Subcutaneous abdominal adipose tissue (tissue), 5 donors: ENCODE measurements at regions not wholly inside any gene's neighbourhood (a gene's known extent, or its start where the extent isn't known, plus 50 kb on each side); places are given as distances from the start of the nearest gene placed in this dataset.

Experiments used
- H3K27ac ChIP-seq: one replicate; pipeline ENCODE4 v1.7.0; 2013; ENCODE audit warnings: low read depth, mild to moderate bottlenecking, inconsistent platforms, low read length, moderate library complexity
- H3K27me3 ChIP-seq, 5 donors: one replicate each; pipeline ENCODE4 v1.7.0; 2013; ENCODE audit warnings: low read length in 5 of 5, inconsistent platforms in 1 of 5; ENCODE audit not compliant: control insufficient read depth in 5 of 5, insufficient read depth in 4 of 5
- H3K36me3 ChIP-seq, 5 donors: one replicate each; pipeline ENCODE4 v1.7.0; 2013; ENCODE audit warnings: low read length in 5 of 5; ENCODE audit not compliant: control insufficient read depth in 5 of 5, insufficient read depth in 5 of 5
- H3K4me1 ChIP-seq, 5 donors: one replicate each; pipeline ENCODE4 v1.7.0; 2013; ENCODE audit warnings: low read length in 5 of 5, mild to moderate bottlenecking in 3 of 5, moderate library complexity in 1 of 5; ENCODE audit not compliant: control insufficient read depth in 5 of 5, insufficient read depth in 5 of 5
- H3K4me3 ChIP-seq, 5 donors: one replicate each; pipeline ENCODE4 v1.7.0; 2013; ENCODE audit warnings: low read length in 5 of 5, low read depth in 1 of 5
- H3K9ac ChIP-seq, 5 donors: one replicate each; pipeline ENCODE4 v1.7.0; 2013; ENCODE audit warnings: low read length in 5 of 5, mild to moderate bottlenecking in 4 of 5, moderate library complexity in 3 of 5
- H3K9me3 ChIP-seq, 5 donors: one replicate each; pipeline ENCODE4 v1.7.0; 2013; ENCODE audit warnings: low read length in 5 of 5; ENCODE audit not compliant: control insufficient read depth in 5 of 5
- donor health status: healthy.
- donor health status: healthy.
- donor health status: healthy.
- donor health status: healthy.
- donor health status: healthy.

DNA sequence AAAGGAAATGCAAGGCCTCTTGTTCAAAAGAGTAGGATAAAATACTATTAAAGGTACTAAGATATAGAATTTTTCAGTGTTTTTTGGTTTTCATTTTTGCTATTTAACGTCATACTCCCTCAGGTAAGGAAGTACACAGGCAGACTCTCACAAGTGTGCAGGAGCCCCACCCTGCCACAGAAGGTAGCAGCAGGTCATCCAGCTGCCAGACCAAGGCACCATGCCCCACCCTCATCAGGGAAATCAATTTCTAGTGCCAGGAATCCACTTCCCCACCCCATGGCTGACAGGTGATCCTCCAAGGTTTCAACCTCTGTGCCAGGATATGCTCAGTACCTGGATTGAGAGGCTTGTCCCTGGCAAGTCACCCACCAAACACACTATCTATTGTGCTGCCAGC, 712.9 kb downstream of the SORCS3 start:
- Histone ChIP-seq H3K36me3 (no peaks in the 10 kb centered on the region), H3K4me1 (no peaks in the 10 kb centered on the region), H3K27me3 (no peaks in the 10 kb centered on the region), H3K9me3 (peaks cover 0 to 5% (median 0%) of the 10 kb centered on the region in 5 donors), H3K27ac (no peak overlapping the region), H3K9ac (no peak overlapping the region), H3K4me3 (no peak overlapping the region)

DNA sequence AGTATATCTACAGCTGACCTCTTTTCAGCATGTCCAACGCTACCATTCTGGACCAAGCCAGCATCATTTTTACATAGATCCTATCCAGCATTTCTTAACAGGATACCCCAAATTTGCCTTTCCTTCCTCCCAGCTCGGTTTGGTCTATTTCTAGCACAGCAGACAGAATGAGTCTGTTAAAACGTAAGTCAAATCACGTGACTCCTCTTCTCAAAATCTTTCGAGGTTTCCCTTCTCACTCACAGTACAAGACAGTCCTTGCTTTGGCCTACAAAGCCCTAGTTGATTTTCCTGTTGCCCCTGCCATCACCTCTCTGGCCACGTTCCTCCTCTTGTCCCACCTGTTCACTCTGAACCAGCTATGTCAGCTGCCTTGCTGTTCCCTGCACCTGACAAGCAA, 711.7 kb downstream of the SORCS3 start:
- H3K27ac ChIP-seq, result no peak overlapping the region
- H3K36me3 ChIP-seq, result no peaks in the 10 kb centered on the region
- H3K4me3 ChIP-seq, result no peak overlapping the region
- H3K9ac ChIP-seq, result no peak overlapping the region
- no peaks in the 10 kb centered on the region for H3K27me3 ChIP-seq
- no peaks in the 10 kb centered on the region for H3K4me1 ChIP-seq
- peaks cover 0 to 5% (median 0%) of the 10 kb centered on the region in 5 donors for H3K9me3 ChIP-seq

DNA sequence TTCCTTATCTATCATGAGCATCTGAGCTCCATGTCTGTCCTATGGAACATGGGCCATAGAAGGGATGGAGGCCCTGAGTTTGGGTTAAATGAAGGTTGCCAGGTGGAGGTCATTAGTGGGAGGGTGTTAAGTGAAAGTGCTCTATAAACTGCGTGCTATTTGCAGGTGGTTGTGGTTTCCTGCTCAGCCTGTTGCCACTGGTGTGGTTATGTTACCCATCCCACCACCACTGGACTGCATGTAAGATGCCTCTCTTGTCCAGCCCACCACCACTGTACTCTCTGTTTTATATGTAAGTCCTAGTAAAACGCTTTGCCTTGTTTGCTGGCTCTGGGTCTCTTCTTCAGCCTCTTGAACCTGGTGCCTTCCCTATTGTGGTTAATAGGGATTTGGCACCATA, 711.2 kb downstream of the SORCS3 start:
- Histone ChIP-seq H3K9me3 (peaks cover 0 to 5% (median 0%) of the 10 kb centered on the region in 5 donors), H3K4me1 (no peaks in the 10 kb centered on the region), H3K9ac (no peak overlapping the region), H3K4me3 (no peak overlapping the region), H3K27me3 (no peaks in the 10 kb centered on the region), H3K36me3 (no peaks in the 10 kb centered on the region), H3K27ac (no peak overlapping the region)

DNA sequence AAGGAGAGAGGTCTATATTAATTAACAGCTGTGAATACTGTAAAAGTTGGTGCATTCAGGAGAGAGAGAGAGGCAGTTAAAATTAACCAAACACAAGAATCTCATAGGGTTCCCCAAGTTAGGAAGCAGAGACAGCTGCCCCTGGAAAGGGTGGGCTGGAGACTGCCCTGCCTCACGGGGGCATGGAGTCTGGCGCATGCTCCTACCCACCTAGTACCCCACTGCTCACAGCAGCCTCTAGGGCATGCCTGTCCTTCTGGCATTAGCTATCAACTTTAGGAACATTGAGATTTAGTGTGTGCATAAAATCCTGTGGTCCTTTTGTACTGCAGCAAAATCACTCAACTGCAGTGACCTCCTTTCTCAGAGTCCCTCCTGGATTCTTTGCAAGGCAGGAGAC, 710.1 kb downstream of the SORCS3 start:
- no peak overlapping the region for H3K4me3 ChIP-seq
- H3K9ac ChIP-seq, result no peak overlapping the region
- peaks cover 0 to 5% (median 0%) of the 10 kb centered on the region in 5 donors for H3K9me3 ChIP-seq
- no peaks in the 10 kb centered on the region for H3K27me3 ChIP-seq
- H3K36me3 ChIP-seq, result no peaks in the 10 kb centered on the region
- H3K27ac ChIP-seq, result no peak overlapping the region
- no peaks in the 10 kb centered on the region for H3K4me1 ChIP-seq

DNA sequence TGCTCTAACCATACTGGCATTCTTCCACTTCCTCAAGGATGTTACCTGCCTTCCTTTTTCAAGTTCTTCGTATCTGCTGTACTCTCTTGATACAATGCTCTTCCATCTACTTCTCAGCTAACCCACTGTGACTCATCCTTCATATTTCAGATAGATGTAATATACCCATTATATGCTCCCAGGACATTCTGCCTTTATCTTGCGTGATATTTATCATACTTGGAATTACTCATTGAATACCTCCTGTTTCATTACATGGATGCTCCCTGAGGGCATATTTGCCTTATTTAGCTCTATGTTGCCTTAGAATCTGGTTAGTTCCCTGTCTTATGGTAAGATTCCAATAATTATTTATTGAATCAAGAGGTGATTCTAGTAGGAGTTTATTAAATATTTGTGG, 706.4 kb downstream of the SORCS3 start:
- Histone ChIP-seq H3K4me3 (no peak overlapping the region), H3K36me3 (no peaks in the 10 kb centered on the region), H3K9me3 (peaks cover 0 to 5% (median 0%) of the 10 kb centered on the region in 5 donors), H3K4me1 (no peaks in the 10 kb centered on the region), H3K9ac (no peak overlapping the region), H3K27me3 (no peaks in the 10 kb centered on the region), H3K27ac (no peak overlapping the region)

DNA sequence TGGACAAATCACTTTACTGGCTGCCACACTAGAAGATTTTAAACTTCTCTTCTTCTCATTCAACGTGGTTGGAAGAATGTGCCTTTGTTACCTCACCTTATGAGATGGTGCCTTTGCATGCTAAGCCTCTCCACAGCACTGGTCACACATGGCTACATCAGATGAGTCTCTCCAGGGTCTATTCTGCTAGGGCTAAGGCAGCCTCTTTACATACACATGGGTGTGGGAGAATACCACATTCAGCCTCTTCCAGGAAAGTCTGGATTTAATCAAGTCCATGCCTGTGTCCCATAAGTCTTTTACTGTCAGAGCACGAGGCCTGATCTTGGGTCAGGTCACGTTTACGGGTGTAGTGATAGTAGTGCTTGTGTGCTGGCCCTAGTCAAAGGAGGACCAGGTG, 701.5 kb downstream of the SORCS3 start:
- Histone ChIP-seq H3K9ac (no peak overlapping the region), H3K36me3 (no peaks in the 10 kb centered on the region), H3K27me3 (no peaks in the 10 kb centered on the region), H3K4me3 (no peak overlapping the region), H3K4me1 (no peaks in the 10 kb centered on the region), H3K9me3 (peaks cover 0 to 5% (median 0%) of the 10 kb centered on the region in 5 donors), H3K27ac (no peak overlapping the region)

DNA sequence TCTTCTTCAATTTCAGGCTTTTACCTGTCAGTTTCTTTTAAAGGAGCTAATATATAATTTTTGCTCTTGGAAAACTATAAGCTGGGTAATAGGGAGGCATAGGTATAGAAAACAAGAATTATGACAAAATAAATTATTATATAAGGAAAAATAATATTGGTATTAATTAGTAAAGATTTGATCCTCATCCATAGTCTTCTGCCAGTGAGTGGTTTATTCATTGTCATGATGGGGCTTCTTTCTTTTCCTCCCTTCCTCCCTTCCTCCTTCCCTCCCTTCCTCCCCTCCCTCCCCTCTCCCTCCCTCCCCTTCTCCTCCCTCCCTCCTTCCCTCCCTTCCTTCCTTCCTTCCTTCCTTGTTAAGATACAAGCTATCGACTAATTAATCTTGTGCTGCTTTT, 698.6 kb downstream of the SORCS3 start:
- Histone ChIP-seq H3K4me3 (no peak overlapping the region), H3K27me3 (no peaks in the 10 kb centered on the region), H3K27ac (no peak overlapping the region), H3K9ac (no peak overlapping the region), H3K9me3 (peaks cover 0 to 5% (median 0%) of the 10 kb centered on the region in 5 donors), H3K36me3 (no peaks in the 10 kb centered on the region), H3K4me1 (no peaks in the 10 kb centered on the region)

DNA sequence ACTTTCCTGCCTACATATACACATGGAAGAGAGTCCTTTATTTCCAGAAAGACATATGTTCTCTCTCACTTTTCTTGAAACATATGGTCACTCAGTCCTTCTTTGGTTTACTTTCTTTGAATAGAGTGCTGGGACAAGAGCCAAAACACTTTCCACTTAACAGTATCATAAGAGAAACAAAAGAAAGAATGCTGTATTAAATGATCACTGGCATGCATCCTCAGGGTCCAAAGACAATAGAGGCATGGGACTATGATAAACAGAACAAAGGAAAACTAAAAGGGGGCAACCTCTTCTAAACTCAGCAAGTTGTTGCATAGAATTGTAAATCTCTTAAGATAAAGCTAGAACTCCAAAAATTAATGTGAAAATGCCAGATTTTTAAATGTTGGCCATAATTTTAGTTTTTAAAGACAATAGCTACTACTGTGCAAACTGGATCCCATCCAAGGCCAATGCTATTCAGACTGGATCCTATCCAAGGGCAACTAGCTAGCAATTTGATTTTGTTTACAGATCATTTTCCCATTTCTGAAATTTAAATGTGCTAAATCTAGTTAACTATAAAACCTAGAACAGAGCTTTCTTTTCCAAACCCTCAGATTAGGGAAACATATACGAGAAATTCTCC, 687.5 kb downstream of the SORCS3 start:
- Histone ChIP-seq H3K27ac (no peak overlapping the region), H3K36me3 (no peaks in the 10 kb centered on the region), H3K4me3 (no peak overlapping the region), H3K27me3 (no peaks in the 10 kb centered on the region), H3K4me1 (no peaks in the 10 kb centered on the region), H3K9ac (no peak overlapping the region), H3K9me3 (peaks cover 0 to 4% (median 0%) of the 10 kb centered on the region in 5 donors)
